Smooth muscle cell (in vitro differentiated cells): ENCODE measurements at regions not wholly inside any gene's neighbourhood (a gene's known extent, or its start where the extent isn't known, plus 50 kb on each side); places are given as distances from the start of the nearest gene placed in this dataset.

Experiments
- DNase-seq: peaks from one replicate; lab custom pipeline; 2025; ENCODE audit not compliant: unreplicated experiment; lab: John Stamatoyannopoulos, UW
- H2AFZ ChIP-seq: fragments of 200-600 bp; sonication (generic); 2 replicates; pipeline ENCODE4 v1.6.0; 2016; ENCODE audit warnings: antibody characterized with exemption, low read depth, mild to moderate bottlenecking
- H3F3A ChIP-seq: fragments of 200-600 bp; sonication (generic); 2 replicates; pipeline ENCODE4 v1.6.0; 2017; ENCODE audit warnings: antibody characterized with exemption, low read depth
- H3K27ac ChIP-seq: fragments of 200-600 bp; sonication (generic); 2 replicates; pipeline ENCODE4 v1.5.1; 2016; ENCODE audit warnings: low read depth, mild to moderate bottlenecking
- H3K27me3 ChIP-seq: fragments of 200-600 bp; sonication (generic); 2 replicates; pipeline ENCODE4 v1.6.1; 2016; ENCODE audit warnings: low read depth, mild to moderate bottlenecking
- H3K36me3 ChIP-seq: fragments of 200-600 bp; sonication (generic); 2 replicates; pipeline ENCODE4 v1.5.1; 2016; ENCODE audit warnings: low read depth
- H3K4me1 ChIP-seq: fragments of 200-600 bp; sonication (generic); 2 replicates; pipeline ENCODE4 v1.5.1; 2016; ENCODE audit warnings: low read depth
- H3K4me2 ChIP-seq: fragments of 200-600 bp; sonication (generic); 2 replicates; pipeline ENCODE4 v1.6.0; 2016; ENCODE audit warnings: mild to moderate bottlenecking
- H3K4me3 ChIP-seq: fragments of 200-600 bp; sonication (generic); 2 replicates; pipeline ENCODE4 v1.5.1; 2016; ENCODE audit warnings: mild to moderate bottlenecking
- H3K79me2 ChIP-seq: fragments of 200-600 bp; sonication (generic); 2 replicates; pipeline ENCODE4 v1.6.0; 2016; ENCODE audit warnings: low read depth, mild to moderate bottlenecking
- H3K9ac ChIP-seq: fragments of 200-600 bp; sonication (generic); 2 replicates; pipeline ENCODE4 v1.6.0; 2016; ENCODE audit warnings: low read depth
- H3K9me3 ChIP-seq: fragments of 200-600 bp; sonication (generic); replicated peaks from 2 replicates; pipeline ENCODE4 v1.5.1; 2016; ENCODE audit warnings: low read depth
- H4K20me1 ChIP-seq: fragments of 200-600 bp; sonication (generic); 2 replicates; pipeline ENCODE4 v1.6.0; 2016; ENCODE audit warnings: low read depth
- CTCF ChIP-seq: fragments of 200-600 bp; sonication (generic); IDR thresholded peaks from 2 replicates; pipeline ENCODE4 v1.5.1; 2017; ENCODE audit warnings: borderline replicate concordance, mild to moderate bottlenecking, antibody characterized with exemption; ENCODE audit not compliant: insufficient read depth, poor library complexity, severe bottlenecking
- WGBS: methylation state at CpG from one replicate; pipeline ENCODE4 v1.1.7; 2016; ENCODE audit warnings: low lambda C conversion rate; 5-methylcytosine and 5-hydroxymethylcytosine counted together

GRCh38 chr17:5947701-5948180, 122.4 kb upstream of the WSCD1 start:
- no peaks in the 10 kb centered on the region for H3K9me3 ChIP-seq
- TF ChIP-seq CTCF: no peak
- peaks cover 4% of the 10 kb centered on the region for H3K27me3 ChIP-seq
- no peak overlapping the region for H3K4me3 ChIP-seq
- H4K20me1 ChIP-seq: no peaks in the 10 kb centered on the region
- no peak overlapping the region for H2AFZ ChIP-seq
- no peaks in the 10 kb centered on the region for H3K36me3 ChIP-seq
- H3F3A ChIP-seq: no peaks in the 10 kb centered on the region
- 88% methylated on average over 2 of the region's 2 CpGs for WGBS
- H3K4me2 ChIP-seq: no peak overlapping the region
- H3K27ac ChIP-seq: no peak overlapping the region
- DNase-seq: no peak
- no peaks in the 10 kb centered on the region for H3K4me1 ChIP-seq
- no peaks in the 10 kb centered on the region for H3K79me2 ChIP-seq
- H3K9ac ChIP-seq: no peak overlapping the region

GRCh38 chr17:5948811-5949210, 121.4 kb upstream of the WSCD1 start:
- no peaks in the 10 kb centered on the region for H3K36me3 ChIP-seq
- H3K79me2 ChIP-seq: no peaks in the 10 kb centered on the region
- DNase-seq: no peak
- no peak overlapping the region for H3K4me3 ChIP-seq
- no peaks in the 10 kb centered on the region for H3F3A ChIP-seq
- no peak overlapping the region for H3K27ac ChIP-seq
- no peaks in the 10 kb centered on the region for H4K20me1 ChIP-seq
- no peak overlapping the region for H2AFZ ChIP-seq
- no peaks in the 10 kb centered on the region for H3K9me3 ChIP-seq
- no peak overlapping the region for H3K9ac ChIP-seq
- TF ChIP-seq CTCF: no peak
- no peaks in the 10 kb centered on the region for H3K4me1 ChIP-seq
- WGBS: 82% methylated on average over 3 of the region's 3 CpGs
- peaks cover 4% of the 10 kb centered on the region for H3K27me3 ChIP-seq
- H3K4me2 ChIP-seq: no peak overlapping the region

- TF ChIP-seq CTCF: no peak
- Histone ChIP-seq H3K27ac (no peak overlapping the region), H3K4me1 (no peaks in the 10 kb centered on the region), H3K4me2 (no peak overlapping the region), H4K20me1 (no peaks in the 10 kb centered on the region), H2AFZ (no peak overlapping the region), H3K36me3 (no peaks in the 10 kb centered on the region), H3K79me2 (no peaks in the 10 kb centered on the region), H3F3A (no peaks in the 10 kb centered on the region), H3K9ac (no peak overlapping the region), H3K4me3 (no peak overlapping the region), H3K27me3 (peaks cover 4% of the 10 kb centered on the region), H3K9me3 (no peaks in the 10 kb centered on the region)
- no peak for DNase-seq
- WGBS: 91% methylated on average over 8 of the region's 8 CpGs
Observed at GRCh38 chr17:5950878-5951277, 119.3 kb upstream of the WSCD1 start.

DNA sequence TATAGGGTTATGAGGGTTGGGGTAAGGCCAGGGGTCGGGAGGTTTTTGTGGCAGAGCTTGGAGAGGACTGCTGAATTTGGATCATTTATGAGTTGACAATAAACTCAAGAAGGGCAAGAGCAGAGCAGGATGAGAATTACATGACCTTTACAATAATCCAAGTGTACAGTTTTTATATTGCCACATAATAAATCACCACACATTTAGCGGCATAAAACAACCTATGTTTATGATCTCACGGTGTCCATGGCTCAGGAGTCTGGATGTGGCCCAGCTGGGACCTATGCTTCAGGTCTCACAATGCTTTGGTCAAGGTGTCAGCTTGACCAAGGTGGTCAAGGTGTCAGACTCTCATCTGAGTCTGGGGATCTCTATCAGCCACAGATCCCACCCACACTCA, 118.3 kb upstream of the WSCD1 start:
- Histone ChIP-seq H3K4me2 (no peak overlapping the region), H3K9ac (no peak overlapping the region), H3K79me2 (no peaks in the 10 kb centered on the region), H3K9me3 (no peaks in the 10 kb centered on the region), H4K20me1 (no peaks in the 10 kb centered on the region), H3K27me3 (peaks cover 4% of the 10 kb centered on the region), H3K4me3 (no peak overlapping the region), H3K4me1 (no peaks in the 10 kb centered on the region), H3K36me3 (no peaks in the 10 kb centered on the region), H3K27ac (no peak overlapping the region), H2AFZ (no peak overlapping the region), H3F3A (no peaks in the 10 kb centered on the region)
- DNase-seq: no peak
- TF ChIP-seq CTCF: no peak
- whole genome bisulfite sequencing: 94% methylated on average over 3 of the region's 3 CpGs
